Neural progenitor cell (in vitro differentiated cells): ENCODE measurements at regions not wholly inside any gene's neighbourhood (a gene's known extent, or its start where the extent isn't known, plus 50 kb on each side); places are given as distances from the start of the nearest gene placed in this dataset.

Experiments used
- DNase-seq: peaks from one replicate; pipeline ENCODE4 v3.0.0-alpha.2; 2016; ENCODE audit warnings: low spot score
- H2AFZ ChIP-seq: fragments of 200-600 bp; sonication (generic); replicated peaks from 2 replicates; pipeline ENCODE4 v1.6.1; 2016; ENCODE audit warnings: antibody characterized with exemption
- H3F3A ChIP-seq: fragments of 200-600 bp; sonication (generic); 2 replicates; pipeline ENCODE4 v1.6.1; 2016; ENCODE audit warnings: antibody characterized with exemption, low read depth
- H3K27ac ChIP-seq: fragments of 200-600 bp; sonication (generic); 2 replicates; pipeline ENCODE4 v1.5.1; 2016; ENCODE audit warnings: mild to moderate bottlenecking
- H3K27me3 ChIP-seq: fragments of 200-600 bp; sonication (generic); 2 replicates; pipeline ENCODE4 v1.6.1; 2016; ENCODE audit warnings: mild to moderate bottlenecking, moderate library complexity
- H3K36me3 ChIP-seq: fragments of 200-600 bp; sonication (generic); 2 replicates; pipeline ENCODE4 v1.5.1; 2016
- H3K4me1 ChIP-seq: fragments of 200-600 bp; sonication (generic); 2 replicates; pipeline ENCODE4 v1.6.1; 2016; ENCODE audit warnings: mixed run types
- H3K4me2 ChIP-seq: fragments of 200-600 bp; sonication (generic); 2 replicates; pipeline ENCODE4 v1.6.1; 2016
- H3K4me3 ChIP-seq: fragments of 200-600 bp; sonication (generic); 2 replicates; pipeline ENCODE4 v1.5.1; 2016
- H3K79me2 ChIP-seq: fragments of 200-600 bp; sonication (generic); 2 replicates; pipeline ENCODE4 v1.6.1; 2016; ENCODE audit warnings: low read depth
- H3K9ac ChIP-seq: fragments of 200-600 bp; sonication (generic); 2 replicates; pipeline ENCODE4 v1.6.1; 2016
- H3K9me3 ChIP-seq: fragments of 200-600 bp; sonication (generic); 2 replicates; pipeline ENCODE4 v1.5.1; 2016; ENCODE audit warnings: low read depth
- H4K20me1 ChIP-seq: fragments of 200-600 bp; sonication (generic); 2 replicates; pipeline ENCODE4 v1.6.1; 2016; ENCODE audit warnings: low read depth
- H3K27ac Mint-ChIP-seq: 3 replicates; pipeline ENCODE4 v1.8.0; 2021; ENCODE audit warnings: mixed read lengths
- H3K27me3 Mint-ChIP-seq: 2 replicates; pipeline ENCODE4 v1.8.0; 2022; ENCODE audit warnings: low read depth, mild to moderate bottlenecking, inconsistent platforms, moderate library complexity, mixed read lengths; ENCODE audit not compliant: insufficient read depth
- H3K36me3 Mint-ChIP-seq: 3 replicates; pipeline ENCODE4 v1.8.0; 2021; ENCODE audit warnings: mixed read lengths
- H3K4me1 Mint-ChIP-seq: 3 replicates; pipeline ENCODE4 v1.8.0; 2021; ENCODE audit warnings: mixed read lengths
- H3K4me3 Mint-ChIP-seq: 3 replicates; pipeline ENCODE4 v1.8.0; 2021; ENCODE audit warnings: mild to moderate bottlenecking, moderate library complexity, mixed read lengths
- H3K9me3 Mint-ChIP-seq: 3 replicates; pipeline ENCODE4 v1.8.0; 2020; ENCODE audit warnings: mixed read lengths
- CTCF ChIP-seq: fragments of 200-600 bp; sonication (generic); IDR thresholded peaks from 2 replicates; pipeline ENCODE4 v1.5.1; 2017; ENCODE audit warnings: antibody characterized with exemption, mild to moderate bottlenecking
- EZH2 ChIP-seq: fragments of 200-600 bp; sonication (generic); IDR thresholded peaks from 2 replicates; pipeline ENCODE4 v1.6.1; 2017; ENCODE audit warnings: antibody characterized with exemption, mild to moderate bottlenecking, moderate library complexity
- EZH2phosphoT487 ChIP-seq: fragments of 200-600 bp; sonication (generic); IDR thresholded peaks from 2 replicates; pipeline ENCODE4 v1.6.1; 2017; ENCODE audit warnings: antibody characterized with exemption

GRCh38 chr2:19503915-19504314 lies 145.5 kb upstream of the OSR1 start:
- Histone ChIP-seq H3F3A (no peaks in the 10 kb centered on the region), H3K27ac (no peak overlapping the region), H3K9me3 (no peaks in the 10 kb centered on the region), H2AFZ (no peak overlapping the region), H3K36me3 (no peaks in the 10 kb centered on the region), H3K79me2 (no peaks in the 10 kb centered on the region), H3K4me1 (no peaks in the 10 kb centered on the region), H3K9ac (no peak overlapping the region), H4K20me1 (no peaks in the 10 kb centered on the region), H3K27me3 (no peaks in the 10 kb centered on the region), H3K4me2 (no peak overlapping the region), H3K4me3 (no peak overlapping the region)
- no peaks in the 10 kb centered on the region for H3K9me3 Mint-ChIP-seq
- TF ChIP-seq EZH2 (no peak), EZH2phosphoT487 (no peak), CTCF (no peak)
- H3K27ac Mint-ChIP-seq = no peak overlapping the region
- no peak overlapping the region for H3K4me3 Mint-ChIP-seq
- H3K4me1 Mint-ChIP-seq = no peaks in the 10 kb centered on the region
- H3K36me3 Mint-ChIP-seq = no peaks in the 10 kb centered on the region
- no peaks in the 10 kb centered on the region for H3K27me3 Mint-ChIP-seq
- no peak for DNase-seq

- no peaks in the 10 kb centered on the region for H3F3A ChIP-seq
- H3K27ac Mint-ChIP-seq = no peak overlapping the region
- H3K27ac ChIP-seq = no peak overlapping the region
- H3K9me3 ChIP-seq = no peaks in the 10 kb centered on the region
- H3K4me3 ChIP-seq = no peak overlapping the region
- no peaks in the 10 kb centered on the region for H3K4me1 ChIP-seq
- no peaks in the 10 kb centered on the region for H4K20me1 ChIP-seq
- H3K36me3 ChIP-seq = no peaks in the 10 kb centered on the region
- DNase-seq = no peak
- H3K4me1 Mint-ChIP-seq = no peaks in the 10 kb centered on the region
- H3K4me3 Mint-ChIP-seq = no peak overlapping the region
- TF ChIP-seq EZH2 (no peak), EZH2phosphoT487 (no peak), CTCF (no peak)
- H3K79me2 ChIP-seq = no peaks in the 10 kb centered on the region
- no peaks in the 10 kb centered on the region for H3K9me3 Mint-ChIP-seq
- no peaks in the 10 kb centered on the region for H3K27me3 Mint-ChIP-seq
- no peaks in the 10 kb centered on the region for H3K27me3 ChIP-seq
- H2AFZ ChIP-seq = no peak overlapping the region
- no peak overlapping the region for H3K4me2 ChIP-seq
- H3K36me3 Mint-ChIP-seq = no peaks in the 10 kb centered on the region
- H3K9ac ChIP-seq = no peak overlapping the region
Observed at GRCh38 chr2:19503406-19503805, 145.0 kb upstream of the OSR1 start.

GRCh38 chr2:19500126-19500525 lies 141.7 kb upstream of the OSR1 start:
- Histone ChIP-seq H4K20me1 (no peaks in the 10 kb centered on the region), H3K36me3 (no peaks in the 10 kb centered on the region), H3K4me2 (no peak overlapping the region), H3K27me3 (no peaks in the 10 kb centered on the region), H3K4me1 (no peaks in the 10 kb centered on the region), H3K9me3 (no peaks in the 10 kb centered on the region), H3K9ac (no peak overlapping the region), H3F3A (no peaks in the 10 kb centered on the region), H3K79me2 (no peaks in the 10 kb centered on the region), H3K27ac (no peak overlapping the region), H3K4me3 (no peak overlapping the region), H2AFZ (no peak overlapping the region)
- no peaks in the 10 kb centered on the region for H3K27me3 Mint-ChIP-seq
- no peak for TF ChIP-seq EZH2
- no peak for TF ChIP-seq CTCF
- no peak for TF ChIP-seq EZH2phosphoT487
- no peaks in the 10 kb centered on the region for H3K36me3 Mint-ChIP-seq
- DNase-seq = no peak
- H3K4me1 Mint-ChIP-seq = no peaks in the 10 kb centered on the region
- no peak overlapping the region for H3K27ac Mint-ChIP-seq
- H3K9me3 Mint-ChIP-seq = no peaks in the 10 kb centered on the region
- H3K4me3 Mint-ChIP-seq = no peak overlapping the region

GRCh38 chr2:19496646-19497045 lies 138.2 kb upstream of the OSR1 start:
- H3K4me2 ChIP-seq = no peak overlapping the region
- no peaks in the 10 kb centered on the region for H3K9me3 ChIP-seq
- no peaks in the 10 kb centered on the region for H3K79me2 ChIP-seq
- H3K4me3 ChIP-seq = no peak overlapping the region
- H2AFZ ChIP-seq = no peak overlapping the region
- H3K36me3 Mint-ChIP-seq = no peaks in the 10 kb centered on the region
- DNase-seq = no peak
- TF ChIP-seq CTCF = no peak
- TF ChIP-seq EZH2 = no peak
- no peak for TF ChIP-seq EZH2phosphoT487
- H3K9me3 Mint-ChIP-seq = no peaks in the 10 kb centered on the region
- H3K27ac ChIP-seq = no peak overlapping the region
- no peak overlapping the region for H3K27ac Mint-ChIP-seq
- H4K20me1 ChIP-seq = no peaks in the 10 kb centered on the region
- no peaks in the 10 kb centered on the region for H3K27me3 ChIP-seq
- H3F3A ChIP-seq = no peaks in the 10 kb centered on the region
- no peaks in the 10 kb centered on the region for H3K4me1 Mint-ChIP-seq
- H3K4me1 ChIP-seq = no peaks in the 10 kb centered on the region
- no peaks in the 10 kb centered on the region for H3K36me3 ChIP-seq
- H3K9ac ChIP-seq = no peak overlapping the region
- H3K4me3 Mint-ChIP-seq = no peak overlapping the region
- H3K27me3 Mint-ChIP-seq = peaks cover 3% of the 10 kb centered on the region
